Neural cell (in vitro differentiated cells): ENCODE measurements at regions not wholly inside any gene's neighbourhood (a gene's known extent, or its start where the extent isn't known, plus 50 kb on each side); places are given as distances from the start of the nearest gene placed in this dataset.

Experiments
- EZH2 ChIP-seq: fragments of 200-600, 300-800 bp; shearing (Covaris generic), sonication (generic); IDR thresholded peaks from 2 replicates; pipeline ENCODE4 v1.6.1; 2014; ENCODE audit warnings: antibody characterized with exemption, low read length, borderline replicate concordance, mild to moderate bottlenecking; ENCODE audit not compliant: insufficient read depth, poor library complexity, severe bottlenecking
- POLR2AphosphoS5 ChIP-seq: IDR thresholded peaks from 2 replicates; pipeline ENCODE4 v1.6.1; 2012
- RAD21 ChIP-seq: fragments of 450-650 bp; conservative IDR thresholded peaks from 2 replicates; pipeline ENCODE4 v1.6.1; 2014; ENCODE audit warnings: antibody characterized with exemption, mild to moderate bottlenecking, moderate library complexity
- SMC3 ChIP-seq: fragments of 450-650 bp; conservative IDR thresholded peaks from 2 replicates; pipeline ENCODE4 v1.6.1; 2014; ENCODE audit warnings: antibody characterized with exemption, mild to moderate bottlenecking, moderate library complexity; ENCODE audit not compliant: poor library complexity
- TF ChIP-seq, protein P1 (sequence below): fragments of 450-650 bp; IDR thresholded peaks from 2 replicates; pipeline ENCODE4 v1.5.1; 2014; ENCODE audit warnings: antibody characterized with exemption, mild to moderate bottlenecking, moderate library complexity; ENCODE audit not compliant: poor library complexity, severe bottlenecking
- TF ChIP-seq, protein P2 (sequence below): IDR thresholded peaks from 2 replicates; pipeline ENCODE4 v1.6.1; 2012; ENCODE audit warnings: borderline replicate concordance

DNA sequence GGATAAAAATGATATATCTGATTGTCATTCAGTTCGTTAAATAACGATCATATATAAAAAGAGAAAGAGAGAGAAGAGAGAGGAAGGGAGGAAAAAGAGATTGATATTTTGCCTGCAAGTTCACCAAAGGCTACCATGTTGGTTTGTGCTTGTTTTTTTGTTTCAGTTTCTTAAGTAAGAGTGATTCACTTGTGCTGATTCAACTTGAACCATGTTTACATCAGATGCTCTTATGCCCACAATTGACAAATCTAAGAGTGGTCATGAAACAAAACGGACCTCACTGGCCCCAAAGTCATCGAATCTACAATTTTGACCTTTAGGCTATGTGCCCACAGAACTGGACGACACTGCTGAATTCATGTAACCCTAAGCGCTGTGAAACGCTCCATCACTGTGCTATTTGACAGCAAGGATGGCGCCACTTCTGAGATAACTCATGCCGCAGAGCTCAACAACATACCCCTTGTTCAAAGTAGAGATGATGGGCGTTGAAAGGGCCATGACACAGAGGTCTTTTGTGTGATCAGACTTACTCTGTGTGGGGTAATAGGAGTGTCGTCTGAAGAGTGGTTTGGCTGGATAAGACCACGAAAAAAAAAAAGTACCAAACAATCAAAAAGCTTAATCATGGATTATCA lies 481.4 kb downstream of the SETD4 start:
- TF ChIP-seq, protein P1, sequence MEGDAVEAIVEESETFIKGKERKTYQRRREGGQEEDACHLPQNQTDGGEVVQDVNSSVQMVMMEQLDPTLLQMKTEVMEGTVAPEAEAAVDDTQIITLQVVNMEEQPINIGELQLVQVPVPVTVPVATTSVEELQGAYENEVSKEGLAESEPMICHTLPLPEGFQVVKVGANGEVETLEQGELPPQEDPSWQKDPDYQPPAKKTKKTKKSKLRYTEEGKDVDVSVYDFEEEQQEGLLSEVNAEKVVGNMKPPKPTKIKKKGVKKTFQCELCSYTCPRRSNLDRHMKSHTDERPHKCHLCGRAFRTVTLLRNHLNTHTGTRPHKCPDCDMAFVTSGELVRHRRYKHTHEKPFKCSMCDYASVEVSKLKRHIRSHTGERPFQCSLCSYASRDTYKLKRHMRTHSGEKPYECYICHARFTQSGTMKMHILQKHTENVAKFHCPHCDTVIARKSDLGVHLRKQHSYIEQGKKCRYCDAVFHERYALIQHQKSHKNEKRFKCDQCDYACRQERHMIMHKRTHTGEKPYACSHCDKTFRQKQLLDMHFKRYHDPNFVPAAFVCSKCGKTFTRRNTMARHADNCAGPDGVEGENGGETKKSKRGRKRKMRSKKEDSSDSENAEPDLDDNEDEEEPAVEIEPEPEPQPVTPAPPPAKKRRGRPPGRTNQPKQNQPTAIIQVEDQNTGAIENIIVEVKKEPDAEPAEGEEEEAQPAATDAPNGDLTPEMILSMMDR = no peak
- TF ChIP-seq POLR2AphosphoS5 (no peak), RAD21 (no peak), EZH2 (no peak), SMC3 (no peak)
- TF ChIP-seq, protein P2, sequence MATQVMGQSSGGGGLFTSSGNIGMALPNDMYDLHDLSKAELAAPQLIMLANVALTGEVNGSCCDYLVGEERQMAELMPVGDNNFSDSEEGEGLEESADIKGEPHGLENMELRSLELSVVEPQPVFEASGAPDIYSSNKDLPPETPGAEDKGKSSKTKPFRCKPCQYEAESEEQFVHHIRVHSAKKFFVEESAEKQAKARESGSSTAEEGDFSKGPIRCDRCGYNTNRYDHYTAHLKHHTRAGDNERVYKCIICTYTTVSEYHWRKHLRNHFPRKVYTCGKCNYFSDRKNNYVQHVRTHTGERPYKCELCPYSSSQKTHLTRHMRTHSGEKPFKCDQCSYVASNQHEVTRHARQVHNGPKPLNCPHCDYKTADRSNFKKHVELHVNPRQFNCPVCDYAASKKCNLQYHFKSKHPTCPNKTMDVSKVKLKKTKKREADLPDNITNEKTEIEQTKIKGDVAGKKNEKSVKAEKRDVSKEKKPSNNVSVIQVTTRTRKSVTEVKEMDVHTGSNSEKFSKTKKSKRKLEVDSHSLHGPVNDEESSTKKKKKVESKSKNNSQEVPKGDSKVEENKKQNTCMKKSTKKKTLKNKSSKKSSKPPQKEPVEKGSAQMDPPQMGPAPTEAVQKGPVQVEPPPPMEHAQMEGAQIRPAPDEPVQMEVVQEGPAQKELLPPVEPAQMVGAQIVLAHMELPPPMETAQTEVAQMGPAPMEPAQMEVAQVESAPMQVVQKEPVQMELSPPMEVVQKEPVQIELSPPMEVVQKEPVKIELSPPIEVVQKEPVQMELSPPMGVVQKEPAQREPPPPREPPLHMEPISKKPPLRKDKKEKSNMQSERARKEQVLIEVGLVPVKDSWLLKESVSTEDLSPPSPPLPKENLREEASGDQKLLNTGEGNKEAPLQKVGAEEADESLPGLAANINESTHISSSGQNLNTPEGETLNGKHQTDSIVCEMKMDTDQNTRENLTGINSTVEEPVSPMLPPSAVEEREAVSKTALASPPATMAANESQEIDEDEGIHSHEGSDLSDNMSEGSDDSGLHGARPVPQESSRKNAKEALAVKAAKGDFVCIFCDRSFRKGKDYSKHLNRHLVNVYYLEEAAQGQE = no peak
